Astrocyte (in vitro differentiated cells and primary cell): ENCODE measurements at regions not wholly inside any gene's neighbourhood (a gene's known extent, or its start where the extent isn't known, plus 50 kb on each side); places are given as distances from the start of the nearest gene placed in this dataset.
"Not testable (repeated sequence)": the region's sequence is repeated elsewhere in the genome, so short reads cannot be mapped to it uniquely, and the experiment has no call there.

ENCODE experiments used
- EZH2 ChIP-seq: IDR thresholded peaks from 2 replicates; pipeline ENCODE4 v1.6.1; 2012; ENCODE audit warnings: mild to moderate bottlenecking, low read length, inconsistent platforms; ENCODE audit not compliant: insufficient read depth
- TF ChIP-seq, protein P1 (sequence below): IDR thresholded peaks from 2 replicates; pipeline ENCODE4 v1.5.1; 2011; ENCODE audit warnings: low read depth, mild to moderate bottlenecking, inconsistent platforms, low read length, moderate library complexity; ENCODE audit not compliant: insufficient read depth

DNA sequence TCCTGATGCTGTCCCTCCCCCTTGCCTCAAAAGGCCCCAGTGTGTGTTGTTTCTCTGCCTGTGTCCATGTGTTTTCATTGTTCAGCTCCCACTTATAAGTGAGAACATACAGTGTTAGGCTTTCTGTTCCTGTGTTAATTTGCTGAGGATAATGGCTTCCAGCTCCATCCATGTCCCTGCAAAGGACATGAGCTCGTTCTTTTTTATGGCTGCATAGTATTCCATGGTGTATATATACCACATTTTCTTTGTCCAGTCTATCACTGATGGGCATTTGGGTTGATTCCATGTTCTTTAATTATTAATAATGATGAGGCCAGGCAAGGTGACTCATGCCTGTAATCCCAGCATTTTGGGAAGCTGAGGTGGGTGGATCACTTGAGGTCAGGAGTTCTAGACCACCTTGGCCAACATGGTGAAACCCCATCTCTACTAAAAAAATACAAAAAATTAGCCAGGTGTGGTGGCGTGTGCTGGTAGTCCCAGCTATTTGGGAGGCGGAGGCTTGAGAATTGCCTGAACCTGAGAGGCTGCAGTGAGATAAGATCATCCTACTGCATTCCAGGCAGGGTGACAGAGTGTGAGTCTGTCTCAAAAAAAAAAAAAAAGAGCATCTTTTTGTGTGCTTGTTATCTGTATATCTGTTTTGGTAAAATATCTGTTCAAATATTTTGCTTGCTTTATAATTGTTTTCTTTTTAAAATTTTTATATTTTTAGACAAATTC lies 78.0 kb upstream of the CLINT1 start:
- TF ChIP-seq, protein P1, sequence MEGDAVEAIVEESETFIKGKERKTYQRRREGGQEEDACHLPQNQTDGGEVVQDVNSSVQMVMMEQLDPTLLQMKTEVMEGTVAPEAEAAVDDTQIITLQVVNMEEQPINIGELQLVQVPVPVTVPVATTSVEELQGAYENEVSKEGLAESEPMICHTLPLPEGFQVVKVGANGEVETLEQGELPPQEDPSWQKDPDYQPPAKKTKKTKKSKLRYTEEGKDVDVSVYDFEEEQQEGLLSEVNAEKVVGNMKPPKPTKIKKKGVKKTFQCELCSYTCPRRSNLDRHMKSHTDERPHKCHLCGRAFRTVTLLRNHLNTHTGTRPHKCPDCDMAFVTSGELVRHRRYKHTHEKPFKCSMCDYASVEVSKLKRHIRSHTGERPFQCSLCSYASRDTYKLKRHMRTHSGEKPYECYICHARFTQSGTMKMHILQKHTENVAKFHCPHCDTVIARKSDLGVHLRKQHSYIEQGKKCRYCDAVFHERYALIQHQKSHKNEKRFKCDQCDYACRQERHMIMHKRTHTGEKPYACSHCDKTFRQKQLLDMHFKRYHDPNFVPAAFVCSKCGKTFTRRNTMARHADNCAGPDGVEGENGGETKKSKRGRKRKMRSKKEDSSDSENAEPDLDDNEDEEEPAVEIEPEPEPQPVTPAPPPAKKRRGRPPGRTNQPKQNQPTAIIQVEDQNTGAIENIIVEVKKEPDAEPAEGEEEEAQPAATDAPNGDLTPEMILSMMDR, result not testable (repeated sequence)
- not testable (repeated sequence) for TF ChIP-seq EZH2
